NCI-H2107 (cell line): ENCODE measurements at regions not wholly inside any gene's neighbourhood (a gene's known extent, or its start where the extent isn't known, plus 50 kb on each side); places are given as distances from the start of the nearest gene placed in this dataset.

Source experiments
- DNase-seq: peaks from one replicate; lab custom pipeline; 2025; lab: John Stamatoyannopoulos, UW

- DNase-seq, result no peak
Measured at GRCh38 chr20:23167431-23167830, 81.3 kb upstream of the CD93 start.

- DNase-seq, result no peak
Measured at GRCh38 chr20:23166563-23166962, 80.4 kb upstream of the CD93 start.

GRCh38 chr20:23165964-23166363, 79.8 kb upstream of the CD93 start:
- DNase-seq, result no peak

- DNase-seq, result no peak
Measured at GRCh38 chr20:23165307-23165750, 79.2 kb upstream of the CD93 start.

- no peak for DNase-seq
Measured at GRCh38 chr20:23164176-23164601, 78.1 kb upstream of the CD93 start.

GRCh38 chr20:23163562-23163961, 77.4 kb upstream of the CD93 start:
- no peak for DNase-seq

- no peak for DNase-seq
Measured at GRCh38 chr20:23162887-23163286, 76.8 kb upstream of the CD93 start.

- DNase-seq, result peak; percentile 82
Measured at GRCh38 chr20:23161968-23162696, 76.0 kb upstream of the CD93 start.

- no peak for DNase-seq
Measured at GRCh38 chr20:23161244-23161891, 75.2 kb upstream of the CD93 start.

- DNase-seq, result no peak
Measured at GRCh38 chr20:23160536-23161243, 74.6 kb upstream of the CD93 start.

GRCh38 chr20:23159947-23160318, 73.8 kb upstream of the CD93 start:
- no peak for DNase-seq

- DNase-seq, result no peak
Measured at GRCh38 chr20:23159256-23159946, 73.3 kb upstream of the CD93 start.

- DNase-seq, result no peak
Measured at GRCh38 chr20:23157734-23158133, 71.6 kb upstream of the CD93 start.

- no peak for DNase-seq
Measured at GRCh38 chr20:23156842-23157423, 70.8 kb upstream of the CD93 start.

- DNase-seq, result no peak
Measured at GRCh38 chr20:23156170-23156841, 70.2 kb upstream of the CD93 start.

- no peak for DNase-seq
Measured at GRCh38 chr20:23155141-23155590, 69.0 kb upstream of the CD93 start.

- no peak for DNase-seq
Measured at GRCh38 chr20:23153696-23154341, 67.7 kb upstream of the CD93 start.

- DNase-seq, result no peak
Measured at GRCh38 chr20:23152902-23153301, 66.8 kb upstream of the CD93 start.

- DNase-seq, result no peak
Measured at GRCh38 chr20:23152308-23152892, 66.3 kb upstream of the CD93 start.

GRCh38 chr20:23151885-23152284, 65.8 kb upstream of the CD93 start:
- no peak for DNase-seq
